CD8-positive, alpha-beta memory T cell (primary cell): ENCODE measurements at regions not wholly inside any gene's neighbourhood (a gene's known extent, or its start where the extent isn't known, plus 50 kb on each side); places are given as distances from the start of the nearest gene placed in this dataset.

Experiments used
- CTCF ChIA-PET: fragments of 350-600 bp; sonication (Branson Sonifier 250); formaldehyde crosslinking; loops from one replicate; lab custom pipeline; 2021; ENCODE audit warnings: antibody characterized with exemption; lab: Charles Lee
- POLR2A ChIA-PET: fragments of 350-600 bp; sonication (Branson Sonifier 250); formaldehyde crosslinking; loops from one replicate; lab custom pipeline; 2021; ENCODE audit warnings: antibody characterized with exemption; lab: Charles Lee
- DNase-seq, 5 donors: peaks; one replicate each; pipeline versions ENCODE4 v3.0.0 to v3.0.0-alpha.2; 2020 to 2022; ENCODE audit warnings: mixed read lengths in 1 of 5
- H3K27ac ChIP-seq: one replicate; pipeline ENCODE4 v1.7.0; 2013; ENCODE audit warnings: low read depth, mild to moderate bottlenecking, low read length, moderate library complexity
- H3K27me3 ChIP-seq: 2 replicates; pipeline ENCODE4 v1.7.0; 2013; ENCODE audit warnings: low read length, mild to moderate bottlenecking; ENCODE audit not compliant: insufficient read depth, poor library complexity, severe bottlenecking
- H3K36me3 ChIP-seq: 2 replicates; pipeline ENCODE4 v1.7.0; 2013; ENCODE audit warnings: mild to moderate bottlenecking, low read length, moderate library complexity; ENCODE audit not compliant: insufficient read depth
- H3K4me1 ChIP-seq: 2 replicates; pipeline ENCODE4 v1.7.0; 2013; ENCODE audit warnings: mild to moderate bottlenecking, low read length, moderate library complexity; ENCODE audit not compliant: insufficient read depth
- H3K4me3 ChIP-seq: 2 replicates; pipeline ENCODE4 v1.7.0; 2013; ENCODE audit warnings: mild to moderate bottlenecking, low read length
- H3K9me3 ChIP-seq: 2 replicates; pipeline ENCODE4 v1.7.0; 2013; ENCODE audit warnings: mild to moderate bottlenecking, low read length
- H3K27ac Mint-ChIP-seq, 8 donors: one replicate each; pipeline ENCODE4 v1.8.0; 2020 to 2021; ENCODE audit warnings: mixed read lengths in 8 of 8, mild to moderate bottlenecking in 6 of 8, inconsistent platforms in 3 of 8, moderate library complexity in 3 of 8
- H3K27me3 Mint-ChIP-seq, 2 donors: one replicate each; pipeline ENCODE4 v1.8.0; 2020 to 2021; ENCODE audit warnings: mixed read lengths in 2 of 2, mild to moderate bottlenecking in 1 of 2, moderate library complexity in 1 of 2
- H3K36me3 Mint-ChIP-seq, 3 donors: one replicate each; pipeline ENCODE4 v1.8.0; 2020 to 2021; ENCODE audit warnings: mixed read lengths in 3 of 3, inconsistent platforms in 1 of 3, mild to moderate bottlenecking in 1 of 3
- H3K4me1 Mint-ChIP-seq, 3 donors: one replicate each; pipeline ENCODE4 v1.8.0; 2020 to 2021; ENCODE audit warnings: mixed read lengths in 3 of 3, inconsistent platforms in 1 of 3, mild to moderate bottlenecking in 1 of 3
- H3K4me3 Mint-ChIP-seq, 7 donors: one replicate each; pipeline ENCODE4 v1.8.0; 2020 to 2021; ENCODE audit warnings: mixed read lengths in 7 of 7, mild to moderate bottlenecking in 6 of 7, moderate library complexity in 4 of 7, inconsistent platforms in 2 of 7
- H3K9me3 Mint-ChIP-seq, 5 donors: one replicate each; pipeline ENCODE4 v1.8.0; 2020 to 2022; ENCODE audit warnings: mixed read lengths in 5 of 5, mild to moderate bottlenecking in 3 of 5, moderate library complexity in 2 of 5, inconsistent platforms in 1 of 5

GRCh38 chr3:28792604-28793003, 444.0 kb upstream of the AZI2 start:
- no peaks in the 10 kb centered on the region for H3K36me3 ChIP-seq
- no peak overlapping the region for H3K27ac ChIP-seq
- POLR2A ChIA-PET: no interaction called here
- no peaks in the 10 kb centered on the region for H3K4me1 Mint-ChIP-seq
- H3K9me3 Mint-ChIP-seq: no peaks in the 10 kb centered on the region
- no peak overlapping the region for H3K4me3 ChIP-seq
- no peak overlapping the region for H3K4me3 Mint-ChIP-seq
- peaks cover 0 to 2% (median 0%) of the 10 kb centered on the region in 3 donors for H3K36me3 Mint-ChIP-seq
- no peaks in the 10 kb centered on the region for H3K27me3 Mint-ChIP-seq
- H3K27ac Mint-ChIP-seq: no peak overlapping the region
- DNase-seq: no peak
- H3K27me3 ChIP-seq: no peaks in the 10 kb centered on the region
- CTCF ChIA-PET: no interaction called here
- H3K9me3 ChIP-seq: no peaks in the 10 kb centered on the region
- H3K4me1 ChIP-seq: no peaks in the 10 kb centered on the region

- no peaks in the 10 kb centered on the region for H3K27me3 Mint-ChIP-seq
- ChIA-PET CTCF (no interaction called here), POLR2A (no interaction called here)
- Histone ChIP-seq H3K27ac (no peak overlapping the region), H3K4me3 (no peak overlapping the region), H3K36me3 (no peaks in the 10 kb centered on the region), H3K4me1 (no peaks in the 10 kb centered on the region), H3K9me3 (no peaks in the 10 kb centered on the region), H3K27me3 (no peaks in the 10 kb centered on the region)
- no peak for DNase-seq
- no peak overlapping the region for H3K27ac Mint-ChIP-seq
- no peaks in the 10 kb centered on the region for H3K4me1 Mint-ChIP-seq
- no peaks in the 10 kb centered on the region for H3K9me3 Mint-ChIP-seq
- no peaks in the 10 kb centered on the region for H3K36me3 Mint-ChIP-seq
- no peak overlapping the region for H3K4me3 Mint-ChIP-seq
Observed at GRCh38 chr3:28799084-28799483, 450.5 kb upstream of the AZI2 start.

GRCh38 chr3:28800203-28800602, 451.6 kb upstream of the AZI2 start:
- no peak overlapping the region for H3K27ac Mint-ChIP-seq
- POLR2A ChIA-PET: no interaction called here

GRCh38 chr3:28808068-28808467, 459.4 kb upstream of the AZI2 start:
- Mint-ChIP-seq H3K36me3 (no peaks in the 10 kb centered on the region), H3K9me3 (peaks cover 0 to 3% (median 0%) of the 10 kb centered on the region in 5 donors), H3K4me3 (no peak overlapping the region), H3K27me3 (no peaks in the 10 kb centered on the region), H3K27ac (no peak overlapping the region), H3K4me1 (no peaks in the 10 kb centered on the region)
- H3K27me3 ChIP-seq: no peaks in the 10 kb centered on the region
- H3K27ac ChIP-seq: no peak overlapping the region
- DNase-seq: no peak
- no peak overlapping the region for H3K4me3 ChIP-seq
- no peaks in the 10 kb centered on the region for H3K9me3 ChIP-seq
- POLR2A ChIA-PET: no interaction called here
- CTCF ChIA-PET: no interaction called here
- no peaks in the 10 kb centered on the region for H3K36me3 ChIP-seq
- no peaks in the 10 kb centered on the region for H3K4me1 ChIP-seq

More at GRCh38 chr3:28800203-28800602, 451.6 kb upstream of the AZI2 start:
- CTCF ChIA-PET: no interaction called here
- H3K4me3 Mint-ChIP-seq: no peak overlapping the region
- H3K36me3 Mint-ChIP-seq: no peaks in the 10 kb centered on the region
- no peaks in the 10 kb centered on the region for H3K9me3 Mint-ChIP-seq
- H3K27me3 ChIP-seq: no peaks in the 10 kb centered on the region
- no peaks in the 10 kb centered on the region for H3K9me3 ChIP-seq
- no peaks in the 10 kb centered on the region for H3K4me1 Mint-ChIP-seq
- no peak for DNase-seq
- H3K4me1 ChIP-seq: no peaks in the 10 kb centered on the region
- no peak overlapping the region for H3K27ac ChIP-seq
- H3K36me3 ChIP-seq: no peaks in the 10 kb centered on the region
- no peaks in the 10 kb centered on the region for H3K27me3 Mint-ChIP-seq
- no peak overlapping the region for H3K4me3 ChIP-seq

- H3K27ac Mint-ChIP-seq: no peak overlapping the region
- Histone ChIP-seq H3K4me3 (no peak overlapping the region), H3K9me3 (no peaks in the 10 kb centered on the region), H3K4me1 (no peaks in the 10 kb centered on the region), H3K27me3 (no peaks in the 10 kb centered on the region), H3K27ac (no peak overlapping the region), H3K36me3 (no peaks in the 10 kb centered on the region)
- H3K9me3 Mint-ChIP-seq: peaks cover 0 to under 1% (median 0%) of the 10 kb centered on the region in 5 donors
- no peak overlapping the region for H3K4me3 Mint-ChIP-seq
- H3K36me3 Mint-ChIP-seq: no peaks in the 10 kb centered on the region
- H3K27me3 Mint-ChIP-seq: no peaks in the 10 kb centered on the region
- POLR2A ChIA-PET: no interaction called here
- no peak for DNase-seq
- CTCF ChIA-PET: no interaction called here
- H3K4me1 Mint-ChIP-seq: no peaks in the 10 kb centered on the region
Observed at GRCh38 chr3:28816017-28816416, 464.9 kb upstream of the RBMS3 start.

- Mint-ChIP-seq H3K9me3 (peaks cover 0 to 3% (median 0%) of the 10 kb centered on the region in 5 donors), H3K27ac (no peak overlapping the region), H3K4me3 (no peak overlapping the region), H3K4me1 (no peaks in the 10 kb centered on the region), H3K36me3 (no peaks in the 10 kb centered on the region), H3K27me3 (no peaks in the 10 kb centered on the region)
- H3K9me3 ChIP-seq: no peaks in the 10 kb centered on the region
- ChIA-PET POLR2A (no interaction called here), CTCF (no interaction called here)
- no peak overlapping the region for H3K4me3 ChIP-seq
- H3K36me3 ChIP-seq: no peaks in the 10 kb centered on the region
- no peak overlapping the region for H3K27ac ChIP-seq
- H3K27me3 ChIP-seq: no peaks in the 10 kb centered on the region
- DNase-seq: no peak
- H3K4me1 ChIP-seq: no peaks in the 10 kb centered on the region
Observed at GRCh38 chr3:28824316-28824715, 456.6 kb upstream of the RBMS3 start.

GRCh38 chr3:28826840-28827239, 454.0 kb upstream of the RBMS3 start:
- Histone ChIP-seq H3K27me3 (no peaks in the 10 kb centered on the region), H3K4me1 (no peaks in the 10 kb centered on the region), H3K36me3 (no peaks in the 10 kb centered on the region), H3K27ac (no peak overlapping the region), H3K4me3 (no peak overlapping the region), H3K9me3 (no peaks in the 10 kb centered on the region)
- ChIA-PET POLR2A (no interaction called here), CTCF (no interaction called here)
- Mint-ChIP-seq H3K36me3 (no peaks in the 10 kb centered on the region), H3K9me3 (peaks cover 0 to 7% (median 4%) of the 10 kb centered on the region in 5 donors), H3K4me3 (no peak overlapping the region), H3K4me1 (no peaks in the 10 kb centered on the region), H3K27me3 (no peaks in the 10 kb centered on the region), H3K27ac (no peak overlapping the region)
- DNase-seq: no peak

GRCh38 chr3:28835249-28835648, 445.6 kb upstream of the RBMS3 start:
- Mint-ChIP-seq H3K4me1 (no peaks in the 10 kb centered on the region), H3K27me3 (no peaks in the 10 kb centered on the region), H3K27ac (no peak overlapping the region), H3K4me3 (no peak overlapping the region), H3K9me3 (peaks cover 0 to 4% (median 2%) of the 10 kb centered on the region in 5 donors), H3K36me3 (no peaks in the 10 kb centered on the region)
- Histone ChIP-seq H3K27ac (no peak overlapping the region), H3K36me3 (no peaks in the 10 kb centered on the region), H3K9me3 (no peaks in the 10 kb centered on the region), H3K27me3 (no peaks in the 10 kb centered on the region), H3K4me1 (no peaks in the 10 kb centered on the region), H3K4me3 (no peak overlapping the region)
- no peak for DNase-seq
- ChIA-PET POLR2A (no interaction called here), CTCF (no interaction called here)

GRCh38 chr3:28835751-28836150, 445.1 kb upstream of the RBMS3 start:
- Mint-ChIP-seq H3K27me3 (no peaks in the 10 kb centered on the region), H3K36me3 (no peaks in the 10 kb centered on the region), H3K4me1 (no peaks in the 10 kb centered on the region), H3K27ac (no peak overlapping the region), H3K9me3 (peaks cover 0 to 4% (median 2%) of the 10 kb centered on the region in 5 donors), H3K4me3 (no peak overlapping the region)
- ChIA-PET POLR2A (no interaction called here), CTCF (no interaction called here)
- H3K36me3 ChIP-seq: no peaks in the 10 kb centered on the region
- H3K9me3 ChIP-seq: no peaks in the 10 kb centered on the region
- H3K27ac ChIP-seq: no peak overlapping the region
- H3K27me3 ChIP-seq: no peaks in the 10 kb centered on the region
- DNase-seq: no peak
- no peak overlapping the region for H3K4me3 ChIP-seq
- H3K4me1 ChIP-seq: no peaks in the 10 kb centered on the region
